Neural progenitor cell (in vitro differentiated cells): ENCODE measurements at regions not wholly inside any gene's neighbourhood (a gene's known extent, or its start where the extent isn't known, plus 50 kb on each side); places are given as distances from the start of the nearest gene placed in this dataset.

Source experiments
- EZH2 ChIP-seq: fragments of 200-600 bp; sonication (generic); IDR thresholded peaks from 2 replicates; pipeline ENCODE4 v1.6.1; 2017; ENCODE audit warnings: antibody characterized with exemption, mild to moderate bottlenecking, moderate library complexity
- EZH2phosphoT487 ChIP-seq: fragments of 200-600 bp; sonication (generic); IDR thresholded peaks from 2 replicates; pipeline ENCODE4 v1.6.1; 2017; ENCODE audit warnings: antibody characterized with exemption
- TF ChIP-seq, protein P1 (sequence below): fragments of 200-600 bp; sonication (generic); IDR thresholded peaks from 2 replicates; pipeline ENCODE4 v1.5.1; 2017; ENCODE audit warnings: antibody characterized with exemption, mild to moderate bottlenecking

DNA sequence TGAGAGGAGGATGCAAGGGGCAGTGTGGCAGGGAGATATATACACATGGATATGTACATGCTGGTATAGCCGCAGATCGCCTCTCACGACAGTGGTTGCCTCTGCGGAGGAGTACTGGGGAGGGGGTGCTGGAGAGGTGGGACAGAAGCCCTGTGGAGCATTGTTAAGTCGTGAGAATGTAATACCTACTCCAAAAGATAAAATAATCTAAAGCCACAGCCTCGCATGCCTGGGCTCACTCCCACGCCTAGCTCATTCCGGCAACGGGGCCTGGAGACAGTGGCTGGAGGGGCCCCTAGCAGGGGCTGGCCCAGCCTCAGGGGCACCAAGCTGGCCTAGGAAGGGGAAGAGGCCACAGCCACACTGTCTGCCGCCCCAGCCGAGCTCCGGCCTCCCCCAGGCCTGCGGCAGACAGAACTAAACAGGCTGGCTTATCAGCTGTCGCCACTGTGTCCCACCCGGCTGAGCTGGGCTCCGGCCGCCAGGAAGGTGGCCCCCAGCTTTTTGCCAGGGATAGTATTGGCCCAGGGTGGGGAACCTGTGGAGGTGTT is 65.1 kb upstream of the LCTL start:
- no peak for TF ChIP-seq EZH2
- TF ChIP-seq, protein P1, sequence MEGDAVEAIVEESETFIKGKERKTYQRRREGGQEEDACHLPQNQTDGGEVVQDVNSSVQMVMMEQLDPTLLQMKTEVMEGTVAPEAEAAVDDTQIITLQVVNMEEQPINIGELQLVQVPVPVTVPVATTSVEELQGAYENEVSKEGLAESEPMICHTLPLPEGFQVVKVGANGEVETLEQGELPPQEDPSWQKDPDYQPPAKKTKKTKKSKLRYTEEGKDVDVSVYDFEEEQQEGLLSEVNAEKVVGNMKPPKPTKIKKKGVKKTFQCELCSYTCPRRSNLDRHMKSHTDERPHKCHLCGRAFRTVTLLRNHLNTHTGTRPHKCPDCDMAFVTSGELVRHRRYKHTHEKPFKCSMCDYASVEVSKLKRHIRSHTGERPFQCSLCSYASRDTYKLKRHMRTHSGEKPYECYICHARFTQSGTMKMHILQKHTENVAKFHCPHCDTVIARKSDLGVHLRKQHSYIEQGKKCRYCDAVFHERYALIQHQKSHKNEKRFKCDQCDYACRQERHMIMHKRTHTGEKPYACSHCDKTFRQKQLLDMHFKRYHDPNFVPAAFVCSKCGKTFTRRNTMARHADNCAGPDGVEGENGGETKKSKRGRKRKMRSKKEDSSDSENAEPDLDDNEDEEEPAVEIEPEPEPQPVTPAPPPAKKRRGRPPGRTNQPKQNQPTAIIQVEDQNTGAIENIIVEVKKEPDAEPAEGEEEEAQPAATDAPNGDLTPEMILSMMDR: no peak
- TF ChIP-seq EZH2phosphoT487: no peak
